H9 (cell line): ENCODE measurements at regions not wholly inside any gene's neighbourhood (a gene's known extent, or its start where the extent isn't known, plus 50 kb on each side); places are given as distances from the start of the nearest gene placed in this dataset.

Experiments used
- DNase-seq: peaks from one replicate; pipeline ENCODE4 v3.0.0-alpha.2; 2017
- H2AFZ ChIP-seq: one replicate; pipeline ENCODE4 v1.6.1; 2013; ENCODE audit warnings: mild to moderate bottlenecking, low read length, control low read depth, moderate library complexity
- H2AK5ac ChIP-seq: 2 replicates; pipeline ENCODE4 v1.6.1; 2013; ENCODE audit warnings: low read length, control low read depth, mixed read lengths; ENCODE audit not compliant: insufficient read length
- H2BK120ac ChIP-seq: one replicate; pipeline ENCODE4 v1.6.1; 2013; ENCODE audit warnings: low read depth, mild to moderate bottlenecking, low read length, control low read depth, inconsistent platforms; ENCODE audit not compliant: poor library complexity, severe bottlenecking
- H2BK12ac ChIP-seq: 2 replicates; pipeline ENCODE4 v1.6.1; 2013; ENCODE audit warnings: low read length, control low read depth, mixed read lengths, low read depth; ENCODE audit not compliant: insufficient read length
- H2BK15ac ChIP-seq: 2 replicates; pipeline ENCODE4 v1.6.1; 2013; ENCODE audit warnings: low read depth, low read length, control low read depth
- H2BK20ac ChIP-seq: one replicate; pipeline ENCODE4 v1.6.1; 2013; ENCODE audit warnings: low read depth, mild to moderate bottlenecking, low read length, control low read depth, inconsistent platforms; ENCODE audit not compliant: poor library complexity, severe bottlenecking
- H2BK5ac ChIP-seq: 2 replicates; pipeline ENCODE4 v1.6.1; 2013; ENCODE audit warnings: low read length, control low read depth, mixed read lengths; ENCODE audit not compliant: insufficient read length
- H3K14ac ChIP-seq: 2 replicates; pipeline ENCODE4 v1.6.1; 2013; ENCODE audit warnings: low read length, control low read depth; ENCODE audit not compliant: insufficient read depth
- H3K18ac ChIP-seq: 2 replicates; pipeline ENCODE4 v1.6.1; 2013; ENCODE audit warnings: low read depth, mild to moderate bottlenecking, mixed read lengths, low read length, control low read depth; ENCODE audit not compliant: insufficient read length
- H3K23ac ChIP-seq: 2 replicates; pipeline ENCODE4 v1.6.1; 2013; ENCODE audit warnings: low read length, control low read depth, mixed read lengths, low read depth; ENCODE audit not compliant: insufficient read length
- H3K23me2 ChIP-seq: 2 replicates; pipeline ENCODE4 v1.6.1; 2013; ENCODE audit warnings: low read depth, mild to moderate bottlenecking, mixed read lengths, low read length, control low read depth; ENCODE audit not compliant: insufficient read length, poor library complexity, severe bottlenecking
- H3K27ac ChIP-seq: 2 replicates; pipeline ENCODE4 v1.5.1; 2013; ENCODE audit warnings: low read length, control low read depth, mixed read lengths, low read depth; ENCODE audit not compliant: insufficient read length
- H3K27me3 ChIP-seq: 2 replicates; pipeline ENCODE4 v1.6.1; 2013; ENCODE audit warnings: low read length, control low read depth, inconsistent platforms; ENCODE audit not compliant: insufficient read depth
- H3K4ac ChIP-seq: 2 replicates; pipeline ENCODE4 v1.6.1; 2013; ENCODE audit warnings: low read depth, mild to moderate bottlenecking, control low read depth, inconsistent platforms, low read length, moderate library complexity
- H3K4me1 ChIP-seq: 2 replicates; pipeline ENCODE4 v1.6.1; 2013; ENCODE audit warnings: low read length, control low read depth, inconsistent platforms; ENCODE audit not compliant: insufficient read depth
- H3K4me2 ChIP-seq: 2 replicates; pipeline ENCODE4 v1.6.1; 2013; ENCODE audit warnings: low read length, control low read depth, mixed read lengths; ENCODE audit not compliant: insufficient read length, insufficient read depth
- H3K56ac ChIP-seq: 2 replicates; pipeline ENCODE4 v1.6.1; 2013; ENCODE audit warnings: low read depth, mild to moderate bottlenecking, mixed read lengths, low read length, control low read depth; ENCODE audit not compliant: insufficient read length
- H3K79me1 ChIP-seq: 2 replicates; pipeline ENCODE4 v1.6.1; 2013; ENCODE audit warnings: low read depth, mild to moderate bottlenecking, moderate library complexity, low read length, control low read depth, inconsistent platforms; ENCODE audit not compliant: insufficient read depth, poor library complexity, severe bottlenecking
- H3K79me2 ChIP-seq: 2 replicates; pipeline ENCODE4 v1.6.1; 2013; ENCODE audit warnings: low read length, control low read depth, inconsistent platforms; ENCODE audit not compliant: insufficient read depth
- H3K9ac ChIP-seq: 2 replicates; pipeline ENCODE4 v1.6.1; 2013; ENCODE audit warnings: low read length, control low read depth, mixed read lengths; ENCODE audit not compliant: insufficient read length; ENCODE audit errors: extremely low read depth
- H3K9me3 ChIP-seq: one replicate; pipeline ENCODE4 v1.6.1; 2013; ENCODE audit warnings: low read depth, low read length, inconsistent platforms; ENCODE audit not compliant: control insufficient read depth
- H3T11ph ChIP-seq: one replicate; pipeline ENCODE4 v1.6.1; 2013; ENCODE audit warnings: mild to moderate bottlenecking, low read length, control low read depth, inconsistent platforms
- H4K20me1 ChIP-seq: one replicate; pipeline ENCODE4 v1.6.1; 2013; ENCODE audit not compliant: control insufficient read depth, insufficient read length, insufficient read depth
- H4K5ac ChIP-seq: 2 replicates; pipeline ENCODE4 v1.6.1; 2013; ENCODE audit warnings: low read depth, mild to moderate bottlenecking, mixed read lengths, low read length, control low read depth; ENCODE audit not compliant: insufficient read length
- H4K8ac ChIP-seq: replicated peaks from 2 replicates; pipeline ENCODE4 v1.6.1; 2013; ENCODE audit warnings: low read length, control low read depth, mixed read lengths, low read depth; ENCODE audit not compliant: insufficient read length
- H4K91ac ChIP-seq: 2 replicates; pipeline ENCODE4 v1.6.1; 2013; ENCODE audit warnings: low read depth, mild to moderate bottlenecking, moderate library complexity, mixed read lengths, low read length, control low read depth; ENCODE audit not compliant: insufficient read length
- H3K27ac Mint-ChIP-seq, 3 experiments: 2 replicates in 2 of 3; 3 replicates in 1 of 3; pipeline ENCODE4 v1.8.0; 2020 to 2021; ENCODE audit warnings: mixed read lengths in 3 of 3, mild to moderate bottlenecking in 1 of 3, moderate library complexity in 1 of 3
- H3K27me3 Mint-ChIP-seq: 2 replicates; pipeline ENCODE4 v1.8.0; 2021; ENCODE audit warnings: low read depth, mild to moderate bottlenecking, moderate library complexity, mixed read lengths
- H3K36me3 Mint-ChIP-seq, 3 experiments: 2 replicates in 2 of 3; 3 replicates in 1 of 3; pipeline ENCODE4 v1.8.0; 2020 to 2021; ENCODE audit warnings: low read depth in 3 of 3, mixed read lengths in 3 of 3; ENCODE audit not compliant: insufficient read depth in 1 of 3
- H3K4me1 Mint-ChIP-seq, 2 experiments: 2 replicates each; pipeline ENCODE4 v1.8.0; 2020; ENCODE audit warnings: mixed read lengths in 2 of 2
- H3K4me3 Mint-ChIP-seq, 2 experiments: 2 replicates in 1 of 2; 3 replicates in 1 of 2; pipeline ENCODE4 v1.8.0; 2020 to 2021; ENCODE audit warnings: mild to moderate bottlenecking in 2 of 2, mixed read lengths in 2 of 2, moderate library complexity in 1 of 2
- H3K9me3 Mint-ChIP-seq, 2 experiments: 2 replicates in 1 of 2; 3 replicates in 1 of 2; pipeline ENCODE4 v1.8.0; 2020; ENCODE audit warnings: mild to moderate bottlenecking in 2 of 2, mixed read lengths in 2 of 2, moderate library complexity in 1 of 2
- WGBS: extraction: QIAGEN DNeasy Blood & Tissue Kit; methylation state at CpG from one replicate; pipeline ENCODE4 v1.1.7; 2013; ENCODE audit warnings: missing lambda C conversion rate, low lambda C conversion rate, mixed read lengths; ENCODE audit not compliant: insufficient read length; ENCODE audit errors: extremely low coverage; 5-methylcytosine and 5-hydroxymethylcytosine counted together
- TF ChIP-seq, protein P1 (sequence below): fragments of 200-600 bp; sonication (generic); conservative IDR thresholded peaks from 3 replicates; pipeline ENCODE4 v1.8.0; 2021; ENCODE audit warnings: antibody characterized with exemption, mild to moderate bottlenecking

DNA sequence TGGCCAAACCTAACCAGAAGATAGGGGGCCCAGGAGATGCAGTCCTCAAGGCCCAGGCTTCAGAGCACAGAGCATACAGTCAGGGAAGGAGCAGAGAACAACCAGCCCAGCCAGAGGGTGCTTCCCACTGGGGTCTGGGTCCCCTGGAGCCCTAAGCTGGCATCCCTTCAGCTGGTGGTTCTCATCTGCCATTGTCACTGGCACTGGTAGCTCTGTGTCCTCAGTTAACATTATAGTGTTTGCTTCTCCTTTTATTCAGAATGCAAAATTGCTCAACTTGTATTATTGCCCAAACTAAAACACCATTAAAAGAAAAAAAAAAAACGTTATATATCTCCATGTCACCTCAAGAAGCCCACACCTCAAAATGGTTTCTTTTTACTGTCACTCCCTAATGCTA lies 219.2 kb downstream of the ENC1 start:
- Histone ChIP-seq H3K4ac (no peak overlapping the region), H3K79me1 (no peaks in the 10 kb centered on the region), H2AK5ac (no peak overlapping the region), H3K9ac (no peak overlapping the region), H3K27me3 (no peaks in the 10 kb centered on the region), H4K8ac (no peak overlapping the region), H2BK5ac (no peak overlapping the region), H2AFZ (no peak overlapping the region), H4K91ac (no peak overlapping the region), H2BK15ac (no peak overlapping the region), H3K18ac (no peak overlapping the region), H3K23ac (no peak overlapping the region), H3K79me2 (no peaks in the 10 kb centered on the region), H2BK120ac (no peak overlapping the region), H3K4me1 (no peaks in the 10 kb centered on the region), H3K23me2 (no peaks in the 10 kb centered on the region), H3K14ac (no peak overlapping the region), H3K27ac (no peak overlapping the region), H3K4me2 (no peak overlapping the region), H4K5ac (no peak overlapping the region), H3T11ph (no peak overlapping the region), H4K20me1 (no peaks in the 10 kb centered on the region), H2BK20ac (no peak overlapping the region), H3K9me3 (no peaks in the 10 kb centered on the region), H2BK12ac (no peak overlapping the region), H3K56ac (no peak overlapping the region)
- TF ChIP-seq, protein P1, sequence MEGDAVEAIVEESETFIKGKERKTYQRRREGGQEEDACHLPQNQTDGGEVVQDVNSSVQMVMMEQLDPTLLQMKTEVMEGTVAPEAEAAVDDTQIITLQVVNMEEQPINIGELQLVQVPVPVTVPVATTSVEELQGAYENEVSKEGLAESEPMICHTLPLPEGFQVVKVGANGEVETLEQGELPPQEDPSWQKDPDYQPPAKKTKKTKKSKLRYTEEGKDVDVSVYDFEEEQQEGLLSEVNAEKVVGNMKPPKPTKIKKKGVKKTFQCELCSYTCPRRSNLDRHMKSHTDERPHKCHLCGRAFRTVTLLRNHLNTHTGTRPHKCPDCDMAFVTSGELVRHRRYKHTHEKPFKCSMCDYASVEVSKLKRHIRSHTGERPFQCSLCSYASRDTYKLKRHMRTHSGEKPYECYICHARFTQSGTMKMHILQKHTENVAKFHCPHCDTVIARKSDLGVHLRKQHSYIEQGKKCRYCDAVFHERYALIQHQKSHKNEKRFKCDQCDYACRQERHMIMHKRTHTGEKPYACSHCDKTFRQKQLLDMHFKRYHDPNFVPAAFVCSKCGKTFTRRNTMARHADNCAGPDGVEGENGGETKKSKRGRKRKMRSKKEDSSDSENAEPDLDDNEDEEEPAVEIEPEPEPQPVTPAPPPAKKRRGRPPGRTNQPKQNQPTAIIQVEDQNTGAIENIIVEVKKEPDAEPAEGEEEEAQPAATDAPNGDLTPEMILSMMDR, result no peak
- DNase-seq, result no peak
- H3K4me3 Mint-ChIP-seq, result no peak overlapping the region
- no CpG with 5 or more reads among the region's 1 CpG for WGBS
- no peak overlapping the region for H3K27ac Mint-ChIP-seq
- H3K9me3 Mint-ChIP-seq, result no peaks in the 10 kb centered on the region; a peak in 1 of 5 replicates
- no peaks in the 10 kb centered on the region; a peak in 1 of 7 replicates for H3K36me3 Mint-ChIP-seq
- H3K27me3 Mint-ChIP-seq, result peaks cover 4% of the 10 kb centered on the region
- no peaks in the 10 kb centered on the region for H3K4me1 Mint-ChIP-seq
